ENCODE measurements at regions not wholly inside any gene's neighbourhood (a gene's known extent, or its start where the extent isn't known, plus 50 kb on each side); places are given as distances from the start of the nearest gene placed in this dataset.

DNA sequence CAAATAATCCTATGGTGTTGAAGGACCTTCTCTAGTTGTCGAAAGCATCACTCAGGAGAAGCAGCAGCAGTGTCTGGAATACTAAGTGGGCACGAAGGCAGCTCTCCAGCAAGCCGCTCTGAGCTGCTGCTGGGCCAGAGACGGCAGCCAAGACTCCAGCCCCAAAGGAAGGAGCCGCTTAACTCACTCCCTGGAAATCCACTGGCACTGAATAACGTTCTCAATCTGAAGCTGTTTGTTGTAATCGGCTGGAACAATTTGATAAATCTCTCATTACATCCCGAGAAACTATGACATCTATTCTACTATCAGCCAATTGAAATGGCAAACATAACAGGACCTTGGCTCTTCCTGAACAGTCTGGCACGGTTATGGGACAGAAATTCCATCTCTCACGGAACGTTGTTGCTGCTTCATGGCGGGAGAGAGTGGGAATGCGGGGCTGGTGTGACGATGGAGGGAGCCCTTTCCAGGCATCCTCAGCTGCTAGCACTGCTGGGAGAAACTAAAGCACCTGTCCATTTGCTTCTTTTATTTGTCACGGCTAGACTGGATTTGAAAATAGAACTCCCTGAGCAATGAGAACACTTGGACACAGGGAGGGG lies 331.5 kb upstream of the RNF32 start:
- DNase-seq (ENCODE audit: low read depth): no peak

DNA sequence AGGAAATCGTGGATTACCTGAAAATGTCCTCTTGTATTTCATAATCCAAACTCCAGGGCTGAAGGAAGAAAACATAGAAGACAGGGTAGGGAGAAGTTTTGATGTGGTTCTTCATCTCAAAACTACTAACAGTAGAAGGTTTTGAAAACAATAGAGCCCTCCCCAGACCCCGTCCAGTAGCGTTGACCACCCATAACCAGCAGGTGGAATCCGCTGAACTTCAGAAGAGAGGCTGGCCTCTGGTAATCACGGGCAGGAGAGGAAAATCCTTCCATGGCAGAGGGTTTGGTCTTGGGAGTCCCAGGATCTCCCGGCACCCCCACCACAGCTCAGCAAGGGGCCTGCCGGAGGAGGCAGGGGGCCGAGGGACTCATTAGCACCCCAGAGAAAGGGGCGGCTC lies 333.4 kb upstream of the RNF32 start:
- DNase-seq (ENCODE audit: low read depth): no peak

DNA sequence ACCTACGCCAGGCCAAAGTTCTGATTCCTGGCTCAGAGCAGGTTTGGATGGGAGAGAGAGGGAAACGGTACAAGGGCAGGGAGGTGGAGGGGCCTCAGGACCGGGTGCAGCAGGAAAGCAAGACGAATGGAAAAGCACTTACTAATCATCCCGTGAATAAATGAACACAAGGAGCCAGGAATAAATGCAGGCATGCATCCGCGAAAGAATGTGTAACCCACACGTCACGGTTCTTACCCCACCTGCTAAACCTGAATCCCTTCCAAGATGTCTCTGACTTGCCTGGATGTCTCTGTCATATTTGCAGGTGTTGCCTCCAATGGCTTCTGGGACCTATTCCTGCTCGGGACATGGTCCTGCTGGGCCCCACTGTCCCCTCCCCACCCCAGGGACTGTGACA lies 335.2 kb upstream of the RNF32 start:
- no peak for DNase-seq (ENCODE audit: low read depth)

DNA sequence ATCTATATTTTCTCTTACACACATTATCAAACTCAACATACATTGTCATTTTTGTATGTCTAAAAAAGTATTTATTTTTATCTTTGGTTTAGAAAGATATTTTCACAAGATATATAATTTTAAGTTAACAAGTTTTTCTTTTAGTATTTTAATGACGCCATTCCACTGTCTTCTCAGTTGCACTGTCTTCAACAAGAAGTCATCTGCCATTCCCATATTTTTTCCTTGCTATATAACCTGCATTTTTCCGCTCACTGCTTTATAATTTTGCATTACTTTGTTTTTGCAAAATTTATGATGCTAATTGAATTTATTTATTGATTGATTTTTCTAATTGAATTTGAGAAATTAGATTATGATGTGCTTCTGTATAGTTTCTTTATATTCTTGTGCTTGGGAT lies 357.8 kb upstream of the RNF32 start:
- DNase-seq (ENCODE audit: low read depth): no peak

DNA sequence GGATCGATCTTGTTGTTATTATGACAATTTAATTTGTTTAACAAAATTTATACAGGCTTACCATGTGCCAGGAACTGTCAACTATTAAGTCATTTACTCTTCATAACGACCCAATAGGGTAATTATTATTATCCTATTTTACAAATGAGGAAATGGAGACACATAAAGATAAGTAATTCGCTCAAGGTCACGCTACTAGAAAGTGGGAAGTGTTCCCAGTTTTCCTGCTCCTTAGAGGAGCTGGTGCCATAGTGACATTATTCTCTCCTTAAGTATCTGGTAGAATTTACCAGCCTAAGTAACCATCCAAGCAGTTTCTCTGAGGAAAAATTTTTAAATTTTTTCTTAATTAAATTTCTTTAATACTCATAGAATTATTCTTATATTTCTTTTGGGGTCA lies 360.9 kb upstream of the RNF32 start:
- DNase-seq (ENCODE audit: low read depth): no peak

DNA sequence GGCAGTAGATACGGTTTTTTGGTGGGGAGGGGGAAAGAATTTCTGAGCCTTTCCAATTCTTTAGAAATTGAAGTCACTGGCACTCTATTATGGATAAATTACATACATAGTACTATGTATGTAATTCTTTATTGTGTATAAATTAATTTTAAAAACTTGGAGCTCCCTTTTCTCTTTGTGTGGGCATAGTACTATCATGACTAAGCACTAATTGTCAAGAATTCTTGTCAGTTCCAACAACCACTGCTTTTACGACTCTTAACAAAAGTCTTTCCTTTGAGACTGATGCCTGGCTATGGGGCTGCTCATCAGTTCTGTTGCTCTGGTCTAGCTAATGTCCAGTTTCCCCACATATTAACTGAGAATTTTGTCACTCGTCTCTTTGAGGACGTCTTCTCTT lies 365.3 kb upstream of the RNF32 start:
- DNase-seq (ENCODE audit: low read depth): no peak

DNA sequence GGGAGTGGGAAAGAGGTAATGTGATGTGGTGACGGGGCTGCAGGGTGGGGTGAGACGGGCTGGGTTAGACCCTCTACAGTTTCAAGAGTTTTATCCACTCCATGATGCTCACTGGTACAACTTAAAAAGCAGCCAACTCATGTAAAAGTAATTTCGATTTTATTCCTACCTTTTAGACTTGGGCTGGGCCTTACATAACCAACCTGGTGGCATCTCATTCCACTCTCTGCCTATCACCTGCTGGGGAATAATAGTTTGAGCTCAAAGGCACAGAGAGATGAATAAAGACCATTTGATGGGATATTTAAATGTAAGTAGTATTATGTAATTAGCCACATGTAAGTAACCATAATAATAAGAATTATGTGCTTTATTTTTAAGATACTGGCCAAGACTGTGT lies 366.0 kb upstream of the RNF32 start:
- no peak for DNase-seq (ENCODE audit: low read depth)

DNA sequence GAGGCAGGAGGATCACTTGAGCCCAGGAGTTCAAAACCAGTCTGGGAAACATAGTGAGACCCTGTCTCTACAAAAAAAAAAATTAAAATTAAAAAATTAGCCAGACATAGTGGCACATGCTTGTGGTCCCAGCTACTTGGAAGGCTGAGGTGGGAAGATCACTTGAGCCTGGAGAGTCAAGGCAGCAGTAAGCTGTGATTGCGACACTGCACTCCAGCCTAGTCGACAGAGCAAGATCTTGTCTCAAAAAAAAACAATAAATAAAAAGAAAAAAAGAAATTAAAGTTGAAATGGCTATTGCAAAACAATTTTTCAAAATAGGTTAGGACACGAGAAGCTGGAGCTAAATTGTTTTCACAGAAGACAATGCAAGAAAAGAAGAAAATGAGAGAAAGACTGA lies 379.0 kb upstream of the RNF32 start:
- DNase-seq (ENCODE audit: low read depth): no peak

DNA sequence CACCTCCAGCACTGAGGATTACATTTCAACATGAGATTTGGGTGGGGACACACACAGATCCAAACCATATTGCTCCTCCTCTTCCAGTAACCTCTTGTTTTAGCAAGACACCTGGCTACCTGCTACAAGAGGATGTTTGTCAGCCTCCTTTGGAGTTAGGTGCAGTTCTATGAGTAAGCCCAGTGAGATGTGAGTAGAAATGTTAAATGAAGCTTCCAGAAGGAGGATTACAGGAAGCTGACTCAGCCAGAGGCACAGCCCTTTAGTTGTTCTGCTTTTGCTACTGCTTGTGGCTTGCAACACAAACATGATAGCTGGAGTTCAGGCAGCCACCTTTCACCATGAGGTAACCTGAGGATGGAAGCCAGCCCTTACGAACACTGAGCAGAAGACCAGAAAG lies 382.7 kb upstream of the RNF32 start:
- no peak for DNase-seq (ENCODE audit: low read depth)

DNA sequence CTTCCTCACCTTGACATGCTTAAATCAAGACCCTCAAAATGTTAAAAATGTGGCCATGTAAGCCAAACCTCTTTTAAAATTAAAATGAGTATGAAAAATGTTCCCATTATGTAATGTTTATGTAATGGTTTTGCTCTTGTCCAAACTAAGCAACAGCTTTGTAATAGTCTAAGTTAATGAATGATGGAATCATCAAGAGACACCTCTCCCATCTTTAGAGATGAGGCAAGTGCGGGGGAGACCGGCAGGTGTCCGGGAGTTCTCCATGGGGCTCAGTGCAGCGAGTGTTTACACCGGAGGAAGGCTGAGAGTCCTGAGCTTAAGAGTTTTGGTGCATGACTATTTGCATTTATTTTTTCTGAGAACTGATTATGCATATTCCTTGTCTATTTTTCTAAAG lies 384.9 kb upstream of the RNF32 start:
- no peak for DNase-seq (ENCODE audit: low read depth)

DNA sequence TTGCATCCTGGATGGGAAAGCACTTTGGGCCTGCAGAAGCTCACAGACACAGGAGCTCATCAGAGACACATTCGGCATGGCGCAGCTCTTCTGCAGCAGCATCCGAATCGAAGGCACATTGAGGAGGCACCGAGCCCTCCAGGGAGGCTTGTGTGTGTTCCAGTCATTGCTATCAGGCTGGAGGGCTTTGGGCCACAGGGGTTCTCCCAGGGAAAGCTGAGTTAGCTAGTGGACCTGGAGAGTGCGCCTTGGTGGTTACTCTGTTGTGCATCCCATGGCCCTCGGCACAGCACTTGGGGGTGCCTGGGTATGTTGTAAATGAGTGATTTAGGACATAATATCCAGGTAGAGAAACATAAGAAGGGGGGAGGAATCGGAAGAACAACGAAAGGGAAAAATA lies 388.7 kb upstream of the RNF32 start:
- no peak for DNase-seq (ENCODE audit: low read depth)

DNA sequence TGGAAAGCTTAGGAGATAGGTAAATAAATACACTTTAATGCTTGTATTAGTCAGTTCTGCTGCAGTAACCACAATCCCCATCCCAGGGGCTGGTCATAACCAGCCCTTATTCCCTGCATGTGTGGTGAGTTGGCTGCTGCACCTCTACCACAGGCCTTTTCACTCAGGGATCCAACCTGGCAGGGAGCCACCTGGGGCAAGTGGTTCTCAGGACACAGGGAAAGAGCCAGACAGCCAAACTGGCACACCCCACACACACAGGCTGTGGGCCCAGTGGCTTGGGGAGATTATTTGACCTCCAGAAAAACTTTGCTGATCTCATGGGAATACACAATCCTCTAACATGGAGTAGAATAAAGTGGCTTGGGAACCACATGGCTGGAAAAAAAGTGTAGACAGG lies 400.0 kb upstream of the RNF32 start:
- DNase-seq (ENCODE audit: low read depth): no peak

DNA sequence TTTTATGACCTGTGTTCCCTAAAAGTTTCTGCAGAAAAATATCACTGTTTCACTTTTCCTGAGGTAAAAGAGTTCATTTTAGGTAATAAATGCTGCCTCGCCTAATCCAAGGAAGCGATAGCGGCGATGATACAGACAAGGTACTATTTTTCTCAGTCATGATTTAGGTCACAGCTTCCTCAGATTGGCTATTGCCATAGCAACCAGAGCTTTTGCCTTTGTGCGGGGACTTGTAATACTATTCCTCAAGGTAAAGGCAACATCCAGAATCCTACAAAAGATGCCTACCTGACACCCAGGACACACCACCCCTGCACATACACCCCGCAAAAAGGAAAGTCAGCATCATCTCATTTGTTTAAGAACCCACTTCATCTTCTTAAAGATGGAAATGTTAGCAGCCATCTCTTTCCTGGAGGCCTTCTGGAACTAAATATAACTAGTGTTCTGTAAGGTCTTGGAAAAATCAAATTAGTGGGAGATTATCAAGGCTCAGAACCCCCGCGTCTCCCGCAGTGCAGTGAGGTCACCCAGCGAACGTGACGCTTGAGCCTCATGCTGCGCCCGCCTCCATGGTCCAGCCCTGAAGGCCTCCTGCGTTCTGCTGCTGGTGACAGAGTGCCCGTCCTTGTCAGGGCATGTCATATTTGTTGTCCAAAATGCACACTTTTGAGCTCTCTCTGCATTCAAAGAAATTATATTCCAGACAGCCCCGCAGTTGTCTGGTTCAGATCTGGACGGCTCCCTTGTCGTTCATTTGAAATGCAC lies 402.0 kb upstream of the RNF32 start:
- no peak for DNase-seq (ENCODE audit: low read depth)

DNA sequence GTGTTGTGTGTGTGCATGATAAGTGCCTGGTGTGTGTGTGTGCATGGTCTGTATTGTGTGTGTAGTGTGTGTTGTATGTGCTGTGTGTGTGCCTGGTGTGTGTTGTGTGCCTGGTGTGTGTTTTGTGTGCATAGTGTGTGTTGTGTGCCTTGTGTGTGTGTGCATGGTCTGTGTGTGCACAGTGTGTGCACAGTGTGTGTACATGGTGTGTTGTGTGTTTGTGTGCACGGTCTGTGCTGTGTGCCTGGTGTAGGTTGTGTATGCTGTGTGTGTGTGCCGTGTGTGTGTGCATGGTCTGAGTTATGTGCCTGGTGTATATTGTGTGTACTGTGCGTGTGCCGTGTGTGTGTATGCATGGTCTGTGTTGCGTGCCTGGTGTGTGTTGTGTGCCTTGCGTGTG lies 403.0 kb upstream of the RNF32 start:
- no peak for DNase-seq (ENCODE audit: low read depth)

DNA sequence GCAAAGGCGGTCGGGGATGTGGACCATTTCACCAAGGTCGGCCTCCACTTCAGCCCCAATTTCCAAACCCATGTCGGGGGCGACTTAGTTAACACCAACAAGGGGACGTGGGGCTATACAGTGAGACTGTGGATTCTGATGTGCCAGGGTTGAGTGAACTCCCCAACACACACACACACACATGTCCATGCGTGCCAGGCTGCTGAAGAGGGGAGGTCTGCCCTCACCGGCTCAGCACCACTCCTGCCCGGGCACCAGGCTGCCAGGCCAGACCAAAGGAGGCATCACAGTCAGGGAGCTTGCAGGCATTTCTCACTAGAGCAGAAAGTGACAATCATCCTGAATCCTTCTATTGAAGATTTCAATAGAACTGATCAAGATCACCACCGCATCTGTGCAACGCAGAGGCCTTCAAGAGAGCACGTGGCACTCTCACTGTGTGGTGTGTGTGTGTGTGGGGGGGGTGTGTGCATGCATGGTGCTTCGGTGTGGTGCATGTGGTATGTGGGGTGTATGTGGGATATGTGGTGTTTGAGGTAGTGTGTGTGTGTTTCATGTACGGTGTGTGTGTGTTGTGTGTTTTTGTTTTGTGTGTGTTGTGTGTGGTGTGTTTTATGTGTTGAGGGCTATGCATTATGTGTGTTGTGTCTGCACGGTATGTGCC lies 403.5 kb upstream of the RNF32 start:
- no peak for DNase-seq (ENCODE audit: low read depth)

DNA sequence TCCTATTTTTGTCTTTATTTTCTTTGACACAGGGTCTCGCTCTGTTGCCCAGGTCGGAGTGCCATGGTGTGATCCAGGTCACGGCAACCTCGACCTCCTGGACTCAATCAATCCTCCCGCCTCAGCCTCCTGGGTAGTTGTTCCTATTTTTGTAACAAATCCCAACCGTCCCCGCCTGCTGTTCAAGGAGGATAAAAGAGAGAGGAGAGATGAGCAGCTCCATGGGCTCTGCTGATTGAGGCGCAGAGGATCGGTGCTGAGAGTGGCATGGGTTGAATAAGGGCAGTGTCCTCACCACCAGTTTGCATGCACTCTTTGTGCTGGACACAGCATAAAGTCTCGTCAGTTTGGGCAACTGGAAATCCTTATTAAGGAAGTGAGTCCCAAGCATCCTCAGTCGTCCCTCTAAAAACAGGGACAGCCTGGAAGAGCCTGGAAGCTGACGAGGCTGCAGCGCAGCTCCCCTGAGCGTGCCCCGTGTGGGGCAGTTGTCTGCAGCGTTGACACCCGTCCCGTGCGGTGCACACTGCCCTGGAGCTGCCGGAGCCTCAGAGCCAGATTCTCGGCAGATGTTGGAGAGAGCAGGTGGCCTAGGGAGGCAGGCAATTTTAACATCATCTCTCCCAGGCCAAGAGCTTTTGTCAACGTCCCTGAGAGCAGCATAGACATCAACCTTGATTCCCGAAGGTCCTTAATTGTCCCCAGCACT lies 404.2 kb upstream of the RNF32 start:
- no peak for DNase-seq (ENCODE audit: low read depth)

DNA sequence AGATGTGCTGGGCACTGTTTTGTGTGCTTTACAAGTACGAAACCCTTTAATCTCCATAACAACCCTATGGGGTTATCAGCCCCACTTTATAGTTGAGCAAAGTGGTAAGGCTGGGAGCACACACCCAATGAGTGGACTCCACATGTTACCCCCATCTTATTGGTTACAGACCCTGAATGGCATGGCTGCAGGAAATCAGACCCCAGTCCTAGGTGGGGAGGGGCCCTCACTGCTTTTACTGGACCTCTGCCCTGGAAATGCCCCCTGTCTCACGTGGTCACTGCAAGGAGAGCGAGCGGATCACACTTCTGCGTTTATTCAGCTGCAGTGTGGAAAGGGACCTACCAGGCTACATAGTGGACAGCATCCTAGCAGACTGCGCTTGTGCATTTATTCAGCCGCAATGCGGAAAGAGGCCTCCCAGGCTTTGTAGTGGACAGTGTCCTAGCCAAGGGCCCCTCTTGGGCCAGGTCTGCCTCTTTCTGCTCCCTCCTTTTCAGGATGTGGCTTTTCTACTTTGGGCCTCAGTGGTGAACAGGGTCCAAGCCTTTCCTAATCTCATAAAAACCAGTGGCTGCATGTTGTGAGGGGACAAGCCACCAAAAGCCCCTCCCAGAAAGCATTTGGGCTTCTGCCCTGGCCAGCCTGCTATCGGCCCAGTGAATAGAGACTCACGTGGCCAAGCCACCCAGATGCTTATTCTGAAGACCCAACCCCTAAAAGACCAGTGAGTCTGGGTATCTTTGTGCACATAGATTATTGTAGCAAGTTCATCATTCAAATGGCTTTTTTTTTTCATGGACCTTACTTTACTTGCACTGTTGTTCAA lies 405.7 kb upstream of the RNF32 start:
- DNase-seq (ENCODE audit: low read depth): no peak

DNA sequence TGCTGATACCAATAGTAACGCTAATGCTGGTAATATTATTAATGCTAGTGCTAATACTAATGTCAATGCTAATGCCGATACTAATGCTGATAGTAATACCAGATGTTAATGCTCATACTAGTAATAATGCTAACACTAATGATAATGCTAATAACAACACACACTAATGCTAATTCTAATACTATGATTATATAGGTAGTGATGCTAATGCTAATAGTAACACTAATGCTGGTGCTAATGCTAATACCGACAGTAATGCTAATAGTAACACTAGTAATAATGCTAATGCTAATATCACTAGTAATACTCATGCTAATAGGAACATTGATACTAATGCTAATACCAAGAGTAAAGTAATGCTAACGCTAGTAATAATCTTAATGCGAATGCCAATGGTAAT lies 406.4 kb upstream of the RNF32 start:
- no peak for DNase-seq (ENCODE audit: low read depth)

DNA sequence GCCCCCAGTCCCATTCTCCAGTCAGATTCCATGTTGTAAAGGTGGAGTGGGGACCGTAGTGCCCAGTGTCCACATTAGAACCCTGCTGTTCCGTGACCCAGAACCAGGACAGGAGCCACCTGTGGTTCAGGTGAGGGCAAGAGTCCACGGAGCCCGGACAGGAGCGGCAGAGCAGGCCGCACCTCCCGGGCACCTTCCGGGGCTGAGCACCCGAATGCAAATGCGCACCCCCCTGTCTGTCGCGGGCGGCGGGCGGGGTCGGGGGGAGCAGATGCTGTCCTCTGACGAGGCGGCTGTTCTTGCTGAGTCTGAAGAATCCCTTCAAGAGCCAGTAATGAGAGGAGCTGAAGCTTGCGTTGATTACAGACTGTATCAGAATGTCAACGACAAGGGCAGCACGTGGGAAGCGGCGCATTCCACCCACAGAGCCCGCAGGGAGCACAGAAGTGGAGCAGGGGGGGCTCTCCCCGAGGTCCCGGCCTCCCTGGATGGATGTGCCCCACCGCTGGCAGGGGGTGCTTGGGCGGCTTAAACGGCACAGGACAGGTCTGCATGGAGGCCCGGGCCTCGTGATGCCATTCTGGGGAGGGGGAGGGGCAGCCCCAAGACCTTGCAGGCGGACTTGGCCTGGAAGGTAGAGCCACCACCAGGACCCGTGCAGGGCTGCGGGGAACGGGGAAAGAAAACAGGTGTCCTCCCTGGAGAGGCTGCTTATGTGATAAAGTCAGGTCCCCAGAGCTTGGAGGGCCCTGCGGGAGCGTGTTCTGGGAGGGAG lies 407.5 kb upstream of the RNF32 start:
- no peak for DNase-seq (ENCODE audit: low read depth)

DNA sequence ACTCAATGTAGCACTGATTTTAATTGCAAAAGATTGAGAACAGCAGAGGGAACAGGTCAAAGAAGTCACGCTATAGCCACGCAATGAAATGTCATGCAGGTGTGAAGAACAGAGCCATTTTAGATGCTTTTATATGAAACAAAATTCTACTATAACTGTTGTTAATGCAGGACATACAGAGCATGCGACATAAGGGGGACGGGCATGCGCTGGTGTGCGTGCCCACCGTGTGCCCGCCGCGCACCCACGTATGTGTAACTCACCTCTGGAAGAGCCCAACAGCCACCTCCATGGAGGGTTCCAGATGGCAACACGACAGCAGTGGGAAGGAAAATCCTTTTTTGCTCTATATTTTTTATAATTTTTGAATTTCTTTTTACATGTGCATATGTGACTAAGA lies 410.0 kb upstream of the RNF32 start:
- DNase-seq (ENCODE audit: low read depth): no peak

DNA sequence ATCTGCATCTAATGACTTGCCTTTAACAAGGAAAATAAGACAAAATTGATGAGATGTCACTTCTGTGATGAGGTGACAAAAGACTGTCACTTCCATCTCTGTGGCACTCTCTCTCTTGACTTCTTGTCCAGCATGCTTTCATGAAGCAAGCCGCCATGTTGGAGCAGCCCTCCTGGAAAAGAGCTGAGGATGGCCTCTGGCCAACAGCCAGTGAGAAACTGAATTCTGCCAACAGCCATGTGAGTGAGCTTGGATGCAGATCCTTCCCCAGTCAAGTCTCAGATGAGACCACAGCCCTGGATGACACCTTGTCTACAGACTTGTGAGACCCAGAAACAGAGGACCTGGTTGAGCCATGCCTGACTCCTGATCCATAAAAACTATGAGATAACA lies 412.6 kb upstream of the SHH start:
- no peak for DNase-seq (ENCODE audit: low read depth)

All from iris pigment epithelial cell (primary cell).